ENCODE measurements at regions not wholly inside any gene's neighbourhood (a gene's known extent, or its start where the extent isn't known, plus 50 kb on each side); places are given as distances from the start of the nearest gene placed in this dataset.
"Not testable (repeated sequence)": the region's sequence is repeated elsewhere in the genome, so short reads cannot be mapped to it uniquely, and the experiment has no call there.

DNA sequence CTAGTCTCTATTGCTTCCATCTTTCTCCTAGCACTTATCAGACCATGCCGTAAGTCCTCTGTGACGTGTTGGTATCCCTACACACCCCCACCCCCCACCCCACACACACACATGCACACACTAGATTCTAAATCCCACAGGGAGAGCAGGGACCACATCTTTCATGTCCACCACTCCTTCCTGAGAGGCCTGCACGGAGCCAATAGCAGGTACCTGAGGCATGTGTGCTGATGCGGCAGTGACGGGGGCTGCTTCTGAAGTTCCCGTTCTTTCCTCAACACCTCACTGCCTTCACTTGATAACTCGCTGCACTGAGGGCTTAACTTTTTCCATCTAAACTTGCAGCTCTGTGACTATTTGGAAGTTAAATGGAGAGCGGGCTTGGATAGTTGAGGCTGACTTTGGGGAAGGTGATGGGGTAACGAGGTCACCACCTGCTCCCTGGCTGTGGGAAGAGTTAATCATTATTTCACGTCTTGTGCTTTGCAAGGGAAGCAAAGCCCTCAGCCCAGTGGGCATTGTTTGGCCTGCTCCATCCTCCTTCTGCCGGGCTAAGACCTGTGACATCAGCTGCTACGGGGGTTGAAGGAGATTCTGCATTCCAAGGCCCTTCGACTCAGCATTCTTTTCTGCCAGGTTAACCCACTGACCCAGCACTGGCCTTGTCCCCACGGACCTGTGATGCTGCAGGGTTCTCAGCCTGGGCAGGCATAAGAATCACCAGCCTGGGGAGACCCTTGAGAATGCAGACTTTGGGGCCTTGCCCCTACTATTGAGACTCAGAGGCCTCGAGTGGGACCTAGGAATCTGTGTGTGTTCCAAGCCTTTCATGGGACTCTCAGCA is 187.8 kb downstream of the ANKRD60 start:
- no peak for DNase-seq (ENCODE audit: low read depth)

- no peak for DNase-seq (ENCODE audit: low read depth)
These were observed 189.0 kb downstream of the ANKRD60 start for GRCh38 chr20:58039274-58040092.

DNA sequence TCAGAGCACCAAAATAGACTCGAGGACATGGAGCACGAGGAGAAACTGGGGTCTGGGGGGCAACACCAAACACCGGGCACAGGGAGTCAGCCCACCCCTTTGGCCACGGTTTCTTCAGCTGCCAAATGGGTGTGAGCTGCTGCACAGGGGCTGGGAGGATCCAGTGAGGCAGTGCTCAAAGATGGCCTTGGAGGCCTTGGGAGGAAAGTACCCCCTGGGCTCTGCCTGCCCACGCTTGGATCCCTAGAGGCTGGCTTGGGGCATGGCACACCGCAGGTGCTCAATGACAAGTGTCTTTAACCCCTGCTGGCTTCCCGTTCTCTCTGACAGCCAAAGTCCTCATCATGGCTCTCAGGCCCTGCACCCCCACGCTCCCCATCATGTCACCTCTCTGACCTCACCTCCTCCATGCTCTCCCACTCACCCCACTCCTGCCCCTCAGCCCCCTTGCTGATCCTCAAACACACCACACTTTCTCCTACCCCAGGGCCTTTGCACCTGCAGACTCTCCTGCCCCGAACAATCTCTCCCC is 190.3 kb downstream of the ANKRD60 start:
- DNase-seq (ENCODE audit: low read depth) = no peak

GRCh38 chr20:58037631-58038030 is 190.8 kb downstream of the ANKRD60 start:
- no peak for DNase-seq (ENCODE audit: low read depth)

DNA sequence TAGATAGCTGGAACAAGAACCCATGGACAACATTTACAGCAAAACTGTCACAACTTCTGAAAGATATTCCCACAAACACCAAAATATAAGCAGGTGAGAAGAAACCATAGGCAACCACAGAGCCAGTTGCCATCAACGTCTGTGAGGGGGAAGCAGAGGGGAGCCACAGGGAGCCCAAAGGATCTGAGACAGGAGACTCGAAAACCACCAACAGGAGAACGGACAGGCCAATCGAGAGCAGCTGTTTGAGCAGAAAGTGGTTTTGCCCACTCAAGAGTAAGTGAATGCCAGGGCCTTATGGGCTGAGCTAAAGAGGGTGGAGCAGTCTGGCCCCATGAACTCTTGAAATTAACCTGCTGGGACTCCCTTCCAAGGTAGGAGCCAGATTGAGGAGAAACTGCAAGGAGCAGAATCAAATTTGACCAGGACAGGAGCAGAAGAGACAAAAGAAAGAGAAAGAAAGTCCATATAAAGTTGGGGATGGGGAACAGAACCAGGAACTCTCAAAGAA is 195.4 kb downstream of the ANKRD60 start:
- no peak for DNase-seq (ENCODE audit: low read depth)

GRCh38 chr20:58032599-58032998 is 195.9 kb downstream of the ANKRD60 start:
- DNase-seq (ENCODE audit: low read depth) = no peak

GRCh38 chr20:58031350-58031749 is 197.1 kb downstream of the ANKRD60 start:
- DNase-seq (ENCODE audit: low read depth) = not testable (repeated sequence)

DNA sequence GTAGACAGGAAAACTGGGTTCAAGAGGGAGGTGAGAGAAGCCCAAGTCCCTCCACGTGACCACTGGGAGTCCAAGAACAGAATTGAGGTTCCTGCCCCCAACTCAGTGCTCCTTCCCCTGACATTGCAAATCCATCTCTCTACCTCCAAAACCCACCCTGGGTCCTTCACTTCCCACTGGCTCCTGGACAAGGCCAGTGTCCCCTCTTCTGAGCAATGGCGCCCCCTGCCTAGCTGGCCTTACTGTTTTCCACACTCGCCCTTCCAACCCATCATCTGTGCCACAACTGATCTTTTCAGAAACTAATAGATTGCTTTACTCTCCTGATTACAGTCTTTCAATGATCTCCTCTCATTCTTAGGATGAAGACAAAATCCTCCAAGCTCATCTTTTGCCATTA is 200.3 kb downstream of the ANKRD60 start:
- DNase-seq (ENCODE audit: low read depth) = no peak

DNA sequence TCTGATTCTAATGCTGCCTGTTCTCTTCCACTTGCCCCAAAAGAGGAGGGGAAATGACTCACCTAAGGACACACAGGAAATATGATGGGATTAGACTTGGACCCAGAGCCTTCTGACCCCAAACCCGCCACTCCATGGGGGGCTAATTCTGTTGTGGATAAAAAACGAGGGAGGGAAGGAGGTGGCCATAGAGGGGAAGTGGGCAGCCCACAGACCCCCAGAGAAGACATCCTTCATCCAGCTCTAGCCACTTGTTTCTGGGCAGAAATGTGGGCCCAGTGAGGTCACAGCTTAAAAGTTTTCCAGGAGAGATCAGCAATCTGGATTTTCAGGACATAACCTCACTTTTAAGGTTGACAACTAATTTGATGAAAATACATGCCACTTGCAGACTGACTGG is 202.1 kb downstream of the ANKRD60 start:
- DNase-seq (ENCODE audit: low read depth) = no peak

DNA sequence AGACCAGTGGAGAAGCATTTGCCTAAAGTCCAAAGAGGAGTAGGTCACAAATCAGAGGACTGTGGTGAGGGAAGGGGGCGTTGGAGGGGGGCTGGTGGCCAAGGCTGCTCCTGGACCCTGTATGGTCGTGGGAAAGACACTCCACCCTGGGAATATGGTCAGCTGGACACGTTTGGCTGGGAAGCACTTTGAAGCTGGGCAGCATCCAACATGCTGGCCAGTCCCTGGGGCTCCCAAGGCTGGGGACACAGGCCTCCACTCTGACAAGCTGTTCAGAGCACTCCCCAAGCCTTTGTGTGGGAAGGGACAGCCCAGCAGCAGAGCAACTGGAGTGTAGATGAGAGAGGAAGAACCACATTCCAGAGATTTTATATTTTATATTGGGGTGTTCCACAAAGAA is 203.2 kb downstream of the ANKRD60 start:
- DNase-seq (ENCODE audit: low read depth) = no peak

- DNase-seq (ENCODE audit: low read depth) = no peak
These were observed 204.2 kb downstream of the ANKRD60 start for GRCh38 chr20:58024241-58024721.

DNA sequence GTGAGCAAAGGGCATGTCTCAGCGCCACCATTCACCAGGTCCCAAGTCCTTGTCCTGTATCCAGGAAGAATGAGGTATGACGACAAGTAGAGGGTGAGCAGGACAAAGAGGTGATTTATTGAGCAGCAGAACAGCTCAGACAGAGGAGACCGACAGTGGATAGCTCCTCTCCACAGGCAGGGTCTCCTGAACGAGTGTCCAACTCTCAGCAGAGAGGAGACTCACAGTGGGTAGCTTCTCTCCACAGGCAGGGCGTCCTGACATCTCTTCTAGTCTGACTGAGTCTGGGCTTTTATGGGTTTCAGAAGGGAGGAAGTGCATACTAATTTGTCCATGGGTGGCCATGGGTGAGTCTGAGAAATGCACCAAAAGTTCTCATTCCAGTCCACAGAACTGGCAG is 204.7 kb downstream of the ANKRD60 start:
- no peak for DNase-seq (ENCODE audit: low read depth)

GRCh38 chr20:58023346-58023745 is 205.1 kb downstream of the ANKRD60 start:
- no peak for DNase-seq (ENCODE audit: low read depth)

DNA sequence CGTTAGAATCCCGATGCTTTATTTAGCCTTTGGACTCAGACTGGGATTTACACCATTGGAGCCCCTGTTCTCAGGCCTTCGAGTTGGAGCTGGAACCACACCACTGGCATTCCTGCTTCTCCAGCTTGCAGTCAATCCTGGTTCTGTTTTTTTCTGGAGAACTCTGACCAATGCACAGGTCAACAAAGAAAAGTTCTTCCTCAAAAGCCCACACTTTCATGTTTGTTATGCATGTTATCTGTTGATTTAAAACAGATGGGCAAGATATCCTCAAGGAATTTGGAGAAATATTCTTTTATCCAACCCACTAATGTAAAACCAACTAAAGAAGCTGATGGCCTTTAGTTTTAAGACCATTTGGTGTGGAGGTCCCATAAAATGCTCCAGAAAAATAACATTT is 205.7 kb downstream of the ANKRD60 start:
- DNase-seq (ENCODE audit: low read depth) = no peak

DNA sequence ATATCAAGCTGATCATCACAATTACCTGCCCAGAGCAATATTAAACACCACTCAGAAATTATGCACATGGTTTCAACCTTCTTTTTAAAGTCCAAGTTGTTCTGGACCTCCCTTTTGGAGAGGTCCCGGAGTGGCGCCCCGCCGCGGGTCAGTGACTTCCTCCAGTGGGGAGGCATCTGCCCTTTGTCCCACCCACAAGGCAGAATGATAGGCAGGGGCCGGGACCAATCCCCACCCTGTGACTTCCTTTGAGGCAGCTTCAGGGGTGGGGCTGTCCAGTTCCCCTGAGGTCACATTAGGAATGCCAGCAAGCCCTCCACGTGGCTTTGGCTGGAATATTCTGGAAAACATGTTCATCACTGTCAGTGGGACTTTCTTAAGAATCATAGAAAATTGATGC is 207.0 kb downstream of the ANKRD60 start:
- no peak for DNase-seq (ENCODE audit: low read depth)

DNA sequence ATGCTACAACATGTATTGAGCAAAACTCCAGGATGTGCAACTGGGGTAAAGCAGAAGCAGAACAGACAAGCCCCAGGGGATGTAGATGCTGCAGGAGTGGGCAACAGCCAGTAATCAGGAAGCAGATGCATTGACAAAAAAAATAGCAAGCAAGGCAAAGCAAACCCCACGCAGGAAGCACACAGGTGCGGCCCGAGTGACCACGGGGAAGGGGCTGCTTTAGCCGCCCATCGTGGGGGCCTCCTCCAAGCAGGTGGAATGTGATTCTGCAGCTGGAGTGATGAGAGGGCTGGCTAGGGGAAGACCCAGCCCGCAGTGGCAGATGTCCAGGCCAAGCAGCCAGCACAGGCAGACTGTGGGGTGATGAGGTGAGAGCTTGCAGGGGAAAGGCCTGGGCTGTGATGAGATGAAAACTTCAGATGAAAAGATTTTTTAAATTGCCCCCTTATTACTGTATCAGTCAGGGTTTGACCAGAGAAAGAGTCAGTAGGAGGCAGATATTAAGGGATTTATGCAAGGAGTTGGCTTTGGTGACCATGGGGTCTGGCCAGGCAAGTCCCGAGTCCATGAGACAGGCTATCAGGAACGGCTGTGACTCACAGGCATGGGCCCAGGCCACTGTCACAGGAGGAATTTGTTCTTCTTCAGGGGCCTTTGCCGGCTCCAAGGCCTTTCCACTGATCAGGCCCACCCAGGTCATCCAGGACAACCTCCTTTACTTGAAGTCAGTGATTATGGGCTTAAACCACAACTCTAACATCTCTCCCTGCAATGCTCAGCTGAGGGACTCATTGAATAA is 207.6 kb downstream of the ANKRD60 start:
- DNase-seq (ENCODE audit: low read depth) = no peak

DNA sequence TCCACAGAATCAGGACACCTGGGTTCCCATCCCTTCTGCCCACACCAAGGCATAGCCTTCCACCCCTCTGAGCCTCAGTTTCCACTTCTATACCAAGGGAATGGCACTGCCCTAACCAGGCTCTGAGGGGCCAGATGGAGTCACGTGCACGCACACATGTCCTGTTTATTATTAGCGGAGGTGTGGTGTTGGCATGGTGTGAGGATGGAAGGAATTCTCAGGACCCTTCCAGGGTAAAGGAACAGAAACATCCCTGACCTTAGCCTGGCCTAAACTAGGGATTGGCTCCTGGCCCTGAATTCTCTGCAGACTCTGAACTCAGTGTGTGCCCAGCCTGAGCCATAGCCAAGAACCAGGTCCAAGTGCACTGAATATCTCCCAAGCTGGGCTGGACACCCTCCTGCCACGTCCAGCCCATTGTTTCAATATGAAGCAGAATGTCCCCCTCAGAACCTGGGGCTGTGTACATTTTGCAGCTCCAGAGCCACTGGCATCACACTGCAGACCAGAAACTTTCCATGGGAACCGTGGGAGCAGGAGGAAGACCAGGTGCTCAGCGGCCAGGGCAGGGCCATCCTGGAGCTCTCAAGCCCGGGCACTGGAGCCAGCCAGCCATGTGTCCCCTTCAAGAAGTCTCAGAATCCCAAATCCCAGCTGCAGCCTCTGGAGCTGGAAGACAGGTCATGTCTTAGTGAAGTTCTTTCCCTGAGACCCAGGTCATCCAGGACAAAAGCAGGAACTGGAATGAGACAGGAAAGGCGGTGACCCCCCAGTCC is 208.4 kb downstream of the ANKRD60 start:
- DNase-seq (ENCODE audit: low read depth) = no peak

- DNase-seq (ENCODE audit: low read depth) = no peak
These were observed 209.2 kb downstream of the ANKRD60 start for GRCh38 chr20:58019027-58019849.

- DNase-seq (ENCODE audit: low read depth) = no peak
These were observed 209.9 kb downstream of the ANKRD60 start for GRCh38 chr20:58018590-58018989.

- no peak for DNase-seq (ENCODE audit: low read depth)
These were observed 210.4 kb downstream of the ANKRD60 start for GRCh38 chr20:58017970-58018530.

Measured in stimulated activated CD8-positive, alpha-beta memory T cell treated with anti-CD3 and anti-CD28 coated beads, Interleukin-4, amount 100 ng/mL, for 24 hours (primary cell).